K562 (cell line): ENCODE measurements at regions not wholly inside any gene's neighbourhood (a gene's known extent, or its start where the extent isn't known, plus 50 kb on each side); places are given as distances from the start of the nearest gene placed in this dataset.

Experiments
- ATAC-seq: fragments of 200-7000 bp; cut with Tn5 transposase; 3 replicates; pipeline ENCODE4 v1.9.1; 2020; ENCODE audit warnings: moderate library complexity
- BruUV-seq: library from RNA; stranded (reverse); fragments of 400-500 nt; replicated peaks from 2 replicates; lab custom pipeline; 2021; lab: Mats Ljungman, UMichigan
- CTCF ChIA-PET: fragments of 300-600 bp; formaldehyde crosslinking; extraction: SDS; loops from one replicate; lab custom pipeline; 2021; ENCODE audit warnings: low intra/inter-chr PET ratio; lab: Yijun Ruan, JAX
- POLR2A ChIA-PET: fragments of 300-600, 350-650 bp; sonication (Branson Sonifier 250); formaldehyde crosslinking; extraction: SDS; loops from one replicate; lab custom pipeline; 2021; ENCODE audit warnings: antibody characterized with exemption, inconsistent platforms; lab: Yijun Ruan, JAX
- DNase-seq, 4 experiments: peaks; one replicate each; pipeline versions ENCODE4 v3.0.0 to v3.0.0-alpha.2; 2011 to 2018; ENCODE audit warnings: low spot score in 3 of 4, mixed read lengths in 3 of 4; ENCODE audit errors: extremely low read depth in 1 of 4
- FAIRE-seq: peaks from 2 replicates; lab custom pipeline; 2011; peaks lifted over from hg19 to GRCh38; lab: Jason Lieb, UNC
- H2AFZ ChIP-seq: 2 replicates; pipeline ENCODE4 v1.6.0; 2011; ENCODE audit warnings: low read depth, low read length, control low read depth, inconsistent platforms
- H3K27ac ChIP-seq: fragments of 200-600 bp; 3 replicates; pipeline ENCODE4 v1.8.0; 2011; ENCODE audit warnings: low read depth, mild to moderate bottlenecking, control low read depth, inconsistent platforms, low read length, moderate library complexity, mixed read lengths; ENCODE audit errors: extremely low read depth
- H3K27me3 ChIP-seq, 2 experiments: fragments of 300-600 bp in 1 of 2; 2 replicates in 1 of 2; 3 replicates in 1 of 2; pipeline versions ENCODE4 v1.6.0 to v1.8.0; 2011; ENCODE audit warnings: inconsistent platforms in 2 of 2, low read length in 2 of 2, mild to moderate bottlenecking in 1 of 2, mixed read lengths in 1 of 2, moderate library complexity in 1 of 2; ENCODE audit not compliant: control insufficient read depth in 2 of 2, insufficient read depth in 2 of 2
- H3K36me3 ChIP-seq: fragments of 300-600 bp; 3 replicates; pipeline ENCODE4 v1.8.0; 2011; ENCODE audit warnings: mild to moderate bottlenecking, low read length, inconsistent platforms; ENCODE audit not compliant: control insufficient read depth, insufficient read depth
- H3K4me1 ChIP-seq, 2 experiments: fragments of 200-600 bp in 1 of 2; replicated peaks in 1 of 2; 2 replicates in 1 of 2; 3 replicates in 1 of 2; pipeline versions ENCODE4 v1.5.1 to v1.8.0; 2011; ENCODE audit warnings: inconsistent platforms in 2 of 2, low read length in 2 of 2, mild to moderate bottlenecking in 1 of 2, mixed read lengths in 1 of 2, moderate library complexity in 1 of 2; ENCODE audit not compliant: control insufficient read depth in 2 of 2, insufficient read depth in 2 of 2
- H3K4me2 ChIP-seq: 2 replicates; pipeline ENCODE4 v1.6.1; 2011; ENCODE audit warnings: low read length, control low read depth, inconsistent platforms, mixed read lengths; ENCODE audit not compliant: insufficient read depth
- H3K4me3 ChIP-seq: fragments of 200-600 bp; sonication (generic), shearing (Covaris generic); 2 replicates; pipeline ENCODE4 v1.5.1; 2016; ENCODE audit warnings: control low read depth, inconsistent platforms
- H3K79me2 ChIP-seq: fragments of 200-600 bp; 3 replicates; pipeline ENCODE4 v1.8.0; 2011; ENCODE audit warnings: low read length, inconsistent platforms; ENCODE audit not compliant: control insufficient read depth, insufficient read depth
- H3K9ac ChIP-seq, 2 experiments: 2 replicates each; pipeline versions ENCODE4 v1.6.0 to v1.6.1; 2011; ENCODE audit warnings: low read depth in 2 of 2, low read length in 2 of 2, control low read depth in 1 of 2, inconsistent platforms in 1 of 2, mild to moderate bottlenecking in 1 of 2, mixed read lengths in 1 of 2; ENCODE audit not compliant: insufficient read depth in 1 of 2
- H3K9me1 ChIP-seq: one replicate; pipeline ENCODE4 v1.6.0; 2011; ENCODE audit warnings: inconsistent platforms, mild to moderate bottlenecking, low read length, moderate library complexity; ENCODE audit not compliant: control insufficient read depth, insufficient read depth
- H3K9me3 ChIP-seq: replicated peaks from 2 replicates; pipeline ENCODE4 v1.5.1; 2011; ENCODE audit warnings: low read depth, low read length, inconsistent platforms; ENCODE audit not compliant: control insufficient read depth, insufficient read depth
- H4K20me1 ChIP-seq: replicated peaks from 2 replicates; pipeline ENCODE4 v1.6.1; 2011; ENCODE audit warnings: low read length, inconsistent platforms, mixed read lengths; ENCODE audit not compliant: control insufficient read depth, insufficient read depth
- DACH1 ChIP-seq: fragments of 450-650 bp; IDR thresholded peaks from 2 replicates; pipeline ENCODE4 v1.6.1; 2018; ENCODE audit not compliant: partially characterized antibody
- RBM25 ChIP-seq: fragments of 200-400 bp; formaldehyde crosslinking; IDR thresholded peaks from 2 replicates; pipeline ENCODE4 v1.6.1; 2018; ENCODE audit warnings: low read length, low read depth, moderate library complexity; ENCODE audit not compliant: severe bottlenecking
- ZNF41 ChIP-seq: fragments of 250-450 bp; sonication (Bioruptor Pico); conservative IDR thresholded peaks from 2 replicates; pipeline ENCODE4 v1.4.0; 2020; ENCODE audit warnings: mild to moderate bottlenecking
- WGBS: fragments of 100-300 bp; shearing (Covaris generic); methylation state at CpG from one replicate; pipeline ENCODE4 v1.1.6; 2016; ENCODE audit warnings: low coverage, mixed read lengths; ENCODE audit not compliant: insufficient coverage; ENCODE audit errors: missing lambda C conversion rate; 5-methylcytosine and 5-hydroxymethylcytosine counted together
- in situ Hi-C: fragments of 300-500 bp; cut with MboI; formaldehyde crosslinking; loops from 4 replicates; pipeline ENCODE4 v1.15.0; 2018; ENCODE audit warnings: inconsistent platforms, mixed read lengths
- intact Hi-C: fragments of 100-400 bp; cut with micrococcal nuclease; formaldehyde crosslinking; loops from 2 replicates; pipeline ENCODE4 v1.14.2; 2022
- TF ChIP-seq, protein P1 (sequence below): fragments of 250-450 bp; sonication (Bioruptor Pico); IDR thresholded peaks from 2 replicates; pipeline ENCODE4 v1.5.0; 2021; ENCODE audit warnings: mild to moderate bottlenecking, borderline replicate concordance

DNA sequence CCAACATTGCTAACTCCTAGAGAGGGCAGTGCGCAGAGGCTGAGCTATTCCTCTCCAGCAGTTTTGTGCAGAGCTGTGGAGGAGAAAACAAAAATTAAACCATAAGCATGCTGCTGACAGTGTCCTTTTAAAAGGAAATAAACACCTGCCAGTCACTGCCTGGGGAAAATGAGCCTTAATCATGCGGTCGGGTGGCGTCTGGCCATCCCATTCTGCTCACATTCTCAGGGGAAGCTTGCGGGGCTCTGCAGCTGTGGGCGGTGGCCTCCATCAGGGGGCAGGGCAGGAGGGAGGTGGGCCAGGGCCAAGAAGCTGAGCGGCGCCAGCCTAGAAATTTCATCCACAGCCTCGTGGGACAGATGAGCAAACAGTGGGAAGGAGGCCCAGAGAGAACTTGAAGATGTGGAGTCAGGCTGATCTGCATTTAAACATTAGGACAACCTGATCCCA is 71.0 kb upstream of the TP53I11 start (continued):
- TF ChIP-seq, protein P1, sequence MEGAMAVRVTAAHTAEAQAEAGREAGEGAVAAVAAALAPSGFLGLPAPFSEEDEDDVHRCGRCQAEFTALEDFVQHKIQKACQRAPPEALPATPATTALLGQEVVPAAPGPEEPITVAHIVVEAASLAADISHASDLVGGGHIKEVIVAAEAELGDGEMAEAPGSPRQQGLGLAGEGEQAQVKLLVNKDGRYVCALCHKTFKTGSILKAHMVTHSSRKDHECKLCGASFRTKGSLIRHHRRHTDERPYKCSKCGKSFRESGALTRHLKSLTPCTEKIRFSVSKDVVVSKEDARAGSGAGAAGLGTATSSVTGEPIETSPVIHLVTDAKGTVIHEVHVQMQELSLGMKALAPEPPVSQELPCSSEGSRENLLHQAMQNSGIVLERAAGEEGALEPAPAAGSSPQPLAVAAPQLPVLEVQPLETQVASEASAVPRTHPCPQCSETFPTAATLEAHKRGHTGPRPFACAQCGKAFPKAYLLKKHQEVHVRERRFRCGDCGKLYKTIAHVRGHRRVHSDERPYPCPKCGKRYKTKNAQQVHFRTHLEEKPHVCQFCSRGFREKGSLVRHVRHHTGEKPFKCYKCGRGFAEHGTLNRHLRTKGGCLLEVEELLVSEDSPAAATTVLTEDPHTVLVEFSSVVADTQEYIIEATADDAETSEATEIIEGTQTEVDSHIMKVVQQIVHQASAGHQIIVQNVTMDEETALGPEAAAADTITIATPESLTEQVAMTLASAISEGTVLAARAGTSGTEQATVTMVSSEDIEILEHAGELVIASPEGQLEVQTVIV (CRISPR knock-in tag), result no peak
- no peak for TF ChIP-seq ZNF41 (CRISPR knock-in tag)

DNA sequence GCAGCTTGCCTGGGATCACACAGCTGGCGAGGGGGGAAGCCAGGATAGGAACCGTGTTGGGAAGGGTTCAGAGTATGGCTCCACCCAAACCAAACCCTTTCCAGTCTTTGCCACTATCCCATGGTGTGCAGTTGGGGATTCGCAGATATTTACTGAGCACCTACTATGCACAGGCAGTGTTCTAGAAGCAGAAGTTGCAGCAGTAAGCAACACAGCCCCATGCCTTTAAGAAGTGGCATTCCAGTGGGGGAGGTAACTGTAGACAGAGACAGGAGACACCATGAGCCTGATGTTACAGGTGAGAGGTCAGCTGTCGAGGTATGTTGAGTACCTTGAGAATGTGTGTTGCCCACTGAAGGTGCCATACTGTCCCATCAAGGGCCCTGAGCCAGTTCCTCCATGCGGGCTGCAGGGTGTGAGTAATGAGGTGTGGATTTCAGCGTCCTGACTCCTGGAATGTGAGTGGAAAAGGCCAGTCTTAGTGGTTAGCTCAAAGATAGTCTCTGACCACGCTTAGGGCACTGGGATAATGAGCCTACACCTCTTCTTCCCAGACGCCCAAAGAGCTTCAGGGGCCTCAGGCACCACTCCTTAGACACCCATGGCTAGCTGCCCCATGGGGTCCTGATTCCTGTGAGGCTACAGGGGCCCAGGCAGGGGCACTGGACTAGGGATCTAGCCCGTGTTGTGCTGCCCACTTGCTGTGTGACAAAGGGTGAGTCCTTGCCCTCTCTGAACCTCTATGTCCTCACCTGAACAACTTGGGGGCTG is 71.8 kb upstream of the TP53I11 start:
- H3K9ac ChIP-seq, result no peak overlapping the region
- no peaks in the 10 kb centered on the region for H3K36me3 ChIP-seq
- in situ Hi-C loops (no loop called here), intact Hi-C loops (no loop called here)
- BruUV-seq, result no TSS peak
- under 1% methylated on average over 9 of the region's 9 CpGs for WGBS
- H3K27me3 ChIP-seq, result peaks cover 0 to 8% of the 10 kb centered on the region in 2 experiments; a peak in 2 of 5 replicates
- no peak overlapping the region for H3K27ac ChIP-seq
- H3K9me1 ChIP-seq, result no peaks in the 10 kb centered on the region
- FAIRE-seq, result no peak
- no peaks in the 10 kb centered on the region; the same call in 1 of the 2 replicates for H4K20me1 ChIP-seq
- H3K4me1 ChIP-seq, result no peaks in the 10 kb centered on the region
- H3K4me3 ChIP-seq, result no peak overlapping the region
- H3K79me2 ChIP-seq, result no peaks in the 10 kb centered on the region
- ChIA-PET CTCF (no interaction called here), POLR2A (no interaction called here)
- no peak overlapping the region for H2AFZ ChIP-seq
- H3K9me3 ChIP-seq, result no peaks in the 10 kb centered on the region; the same call in 1 of the 2 replicates
- TF ChIP-seq RBM25, result peak; percentile 44
- TF ChIP-seq DACH1, result no peak
- no peak for DNase-seq
- H3K4me2 ChIP-seq, result no peak overlapping the region
- no peak for ATAC-seq
